ENCODE measurements at regions not wholly inside any gene's neighbourhood (a gene's known extent, or its start where the extent isn't known, plus 50 kb on each side); places are given as distances from the start of the nearest gene placed in this dataset.

GRCh38 chr6:144434308-144434990, 149.3 kb downstream of the UTRN start:
- no peak overlapping the region for H3K4me3 ChIP-seq
- no peak for DNase-seq
- H3K36me3 ChIP-seq (ENCODE audit: low read depth, missing control alignments) = no peaks in the 10 kb centered on the region
- no peak for TF ChIP-seq POLR2A (IDR thresholded peaks at IDR 0.05)
- no peak for TF ChIP-seq CTCF (IDR thresholded peaks at IDR 0.05)
- H3K9me3 ChIP-seq = no peaks in the 10 kb centered on the region
- intact Hi-C loops (cut with DNase I; ENCODE audit: low total_unique reads) = no loop called here
- 83 to 86% methylated on average over 6 of the region's 6 CpGs for WGBS, 2 donors
- H3K27ac ChIP-seq = peak overlapping the region in 1 of 2 donors; percentile 19
- no peaks in the 10 kb centered on the region for H3K27me3 ChIP-seq
- no peaks in the 10 kb centered on the region for H3K4me1 ChIP-seq

DNA sequence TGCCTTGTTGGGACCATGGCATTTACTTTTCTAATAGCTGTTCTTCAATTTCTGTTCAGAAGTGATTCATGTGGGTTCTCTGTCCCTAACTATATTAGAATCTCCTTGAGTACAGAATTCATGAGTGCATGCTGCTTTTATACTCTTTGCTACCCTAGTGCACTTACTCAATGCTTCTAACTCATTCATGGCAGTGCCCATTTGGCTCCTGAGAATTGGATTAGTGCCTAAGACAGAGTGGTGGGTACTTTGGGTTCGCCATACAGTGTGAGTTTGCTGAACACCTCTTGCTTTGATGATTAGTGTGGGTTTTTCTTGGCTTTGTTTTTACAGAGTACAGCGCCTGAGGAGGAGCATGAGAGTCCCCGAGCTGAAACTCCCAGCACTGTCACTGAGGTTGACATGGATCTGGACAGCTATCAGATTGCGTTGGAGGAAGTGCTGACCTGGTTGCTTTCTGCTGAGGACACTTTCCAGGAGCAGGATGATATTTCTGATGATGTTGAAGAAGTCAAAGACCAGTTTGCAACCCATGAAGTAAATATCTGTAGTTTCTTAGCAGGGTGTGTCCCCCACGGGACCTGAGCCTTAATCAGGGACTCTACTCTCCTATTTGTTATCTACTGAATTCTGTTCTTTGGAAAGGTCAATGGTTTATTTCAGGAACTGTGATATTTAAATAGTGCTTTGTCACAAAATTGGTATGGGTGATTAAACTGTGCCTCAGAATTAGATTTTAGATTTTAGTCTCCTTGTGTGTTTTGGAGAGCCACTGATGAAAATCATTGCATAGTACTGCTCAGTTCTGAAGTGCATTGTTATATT, 150.7 kb downstream of the UTRN start:
- no peak for DNase-seq
- 75 to 89% methylated on average over 4 to 5 of the region's 5 CpGs for WGBS, 2 donors
- H3K27ac ChIP-seq = no peak overlapping the region
- TF ChIP-seq CTCF (IDR thresholded peaks at IDR 0.05) = no peak
- TF ChIP-seq POLR2A (IDR thresholded peaks at IDR 0.05) = no peak
- no peaks in the 10 kb centered on the region for H3K9me3 ChIP-seq
- no peak overlapping the region for H3K4me3 ChIP-seq
- H3K36me3 ChIP-seq (ENCODE audit: low read depth, missing control alignments) = no peaks in the 10 kb centered on the region
- intact Hi-C loops (cut with DNase I; ENCODE audit: low total_unique reads) = no loop called here
- H3K4me1 ChIP-seq = no peaks in the 10 kb centered on the region
- no peaks in the 10 kb centered on the region for H3K27me3 ChIP-seq

DNA sequence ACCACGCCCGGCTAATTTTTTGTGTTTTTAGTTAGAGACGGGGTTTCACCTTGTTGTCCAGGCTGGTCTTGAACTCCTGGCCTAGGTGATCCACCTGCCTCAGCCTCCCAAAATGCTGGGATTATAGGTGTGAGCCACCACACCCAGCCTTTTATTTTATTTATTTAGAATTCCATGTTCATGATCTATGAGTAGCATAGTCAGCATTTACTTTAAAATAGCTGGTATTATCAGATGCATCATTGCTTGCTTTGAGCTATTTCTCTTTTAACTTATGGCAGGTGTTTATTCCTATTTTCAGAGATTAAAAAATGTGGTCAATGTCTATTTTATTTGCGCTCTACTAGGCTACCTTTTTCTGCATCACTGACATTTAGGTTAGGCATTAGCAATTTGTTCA, 152.0 kb downstream of the UTRN start:
- Histone ChIP-seq H3K4me3 (no peak overlapping the region), H3K9me3 (no peaks in the 10 kb centered on the region), H3K27ac (no peak overlapping the region), H3K4me1 (no peaks in the 10 kb centered on the region), H3K36me3 (ENCODE audit: low read depth, missing control alignments) (no peaks in the 10 kb centered on the region), H3K27me3 (no peaks in the 10 kb centered on the region)
- no peak for DNase-seq
- WGBS, 2 donors = 94 to 98% methylated on average over 4 of the region's 4 CpGs
- TF ChIP-seq POLR2A (IDR thresholded peaks at IDR 0.05) (no peak), CTCF (IDR thresholded peaks at IDR 0.05) (no peak)
- intact Hi-C loops (cut with DNase I; ENCODE audit: low total_unique reads) = no loop called here

GRCh38 chr6:144438103-144438502, 153.0 kb downstream of the UTRN start:
- TF ChIP-seq POLR2A (IDR thresholded peaks at IDR 0.05) = no peak
- no peak for TF ChIP-seq CTCF (IDR thresholded peaks at IDR 0.05)
- Histone ChIP-seq H3K27me3 (no peaks in the 10 kb centered on the region), H3K9me3 (no peaks in the 10 kb centered on the region), H3K27ac (no peak overlapping the region), H3K36me3 (ENCODE audit: low read depth, missing control alignments) (no peaks in the 10 kb centered on the region), H3K4me3 (no peak overlapping the region), H3K4me1 (no peaks in the 10 kb centered on the region)
- DNase-seq = no peak
- intact Hi-C loops (cut with DNase I; ENCODE audit: low total_unique reads) = no loop called here
- WGBS, 2 donors = 96 to 100% methylated on average over 1 of the region's 1 CpG
